H1 (cell line): ENCODE measurements at regions not wholly inside any gene's neighbourhood (a gene's known extent, or its start where the extent isn't known, plus 50 kb on each side); places are given as distances from the start of the nearest gene placed in this dataset.

ENCODE experiments used
- CHD2 ChIP-seq: IDR thresholded peaks from 2 replicates; pipeline ENCODE4 v1.6.1; 2012; ENCODE audit warnings: low read length, improper control_type of control experiment

- TF ChIP-seq CHD2 = no peak
These were observed 71.7 kb upstream of the SPRY4 start (continued) for GRCh38 chr5:142396436-142397038.
